Heart left ventricle (tissue), 16 donors: ENCODE measurements at regions not wholly inside any gene's neighbourhood (a gene's known extent, or its start where the extent isn't known, plus 50 kb on each side); places are given as distances from the start of the nearest gene placed in this dataset.

Experiments
- ATAC-seq, 4 donors: fragments of 200-7000 bp; cut with Tn5 transposase; one replicate each; pipeline ENCODE4 v1.9.1; 2020 to 2022; ENCODE audit warnings: moderate library complexity in 4 of 4, mild to moderate bottlenecking in 3 of 4, moderate number of reproducible peaks in 1 of 4
- DNase-seq, 5 donors: peaks; one replicate each; pipeline ENCODE4 v3.0.0-alpha.2; 2020
- H3K27ac ChIP-seq, 12 donors: fragments of 200-600 bp; sonication (generic) in 4 of 12; one replicate each; pipeline versions ENCODE4 v1.5.0 to v1.8.0; 2016 to 2022; ENCODE audit warnings: mild to moderate bottlenecking in 2 of 12
- H3K27me3 ChIP-seq, 9 donors: fragments of 200-600 bp; sonication (generic) in 2 of 9; one replicate each; pipeline versions ENCODE4 v1.5.1 to v1.8.0; 2016 to 2022; ENCODE audit warnings: mild to moderate bottlenecking in 3 of 9
- H3K36me3 ChIP-seq, 9 donors: fragments of 200-600 bp; sonication (generic) in 2 of 9; one replicate each; pipeline versions ENCODE4 v1.5.0 to v1.8.0; 2018 to 2022; ENCODE audit warnings: mild to moderate bottlenecking in 2 of 9
- H3K4me1 ChIP-seq, 12 donors: fragments of 200-600 bp; sonication (generic) in 4 of 12; one replicate each; pipeline versions ENCODE4 v1.5.0 to v1.8.0; 2016 to 2022; ENCODE audit warnings: mild to moderate bottlenecking in 3 of 12
- H3K4me3 ChIP-seq, 12 donors: fragments of 200-600 bp; sonication (generic) in 4 of 12; one replicate each; pipeline versions ENCODE4 v1.5.0 to v1.8.0; 2017 to 2022; ENCODE audit warnings: mild to moderate bottlenecking in 9 of 12, moderate library complexity in 4 of 12
- H3K9me3 ChIP-seq, 12 donors: fragments of 200-600 bp; sonication (generic) in 4 of 12; one replicate each; pipeline versions ENCODE4 v1.5.0 to v1.8.0; 2016 to 2022; ENCODE audit warnings: mild to moderate bottlenecking in 1 of 12
- POLR2A ChIP-seq, 2 donors: fragments of 450-650 bp; IDR thresholded peaks; one replicate each; pipeline ENCODE4 v1.6.1; 2017; ENCODE audit warnings: antibody characterized with exemption in 2 of 2, mild to moderate bottlenecking in 2 of 2, moderate library complexity in 2 of 2
- WGBS, 4 donors: extraction: QIAGEN DNeasy Blood & Tissue Kit in 2 of 4; methylation state at CpG; one replicate each; pipeline versions ENCODE4 v1.1.5 to v1.1.7; 2013 to 2018; 5-methylcytosine and 5-hydroxymethylcytosine counted together
- intact Hi-C, 10 donors: fragments of 100-400 bp; cut with DNase I; formaldehyde crosslinking; loops; one replicate each; pipeline versions ENCODE4 v1.11.1 to v1.14.2; 2022
- TF ChIP-seq, protein P1 (sequence below), 12 donors: fragments of 200-600 bp; sonication (generic) in 4 of 12; IDR thresholded peaks; one replicate each; pipeline versions ENCODE4 v1.5.0 to v1.8.0; 2018 to 2022; ENCODE audit warnings: antibody characterized with exemption in 12 of 12, mild to moderate bottlenecking in 5 of 12
- donor health status: ischemic (EF 13 %, LVEDD 7.1; RV severe dilation, severe dysfunction).
- donor health status: healthy with polysubstance abuse.
- donor health status: DM: no; HTN: yes; CAD: no.
- donor health status: DM: no; HTN: no; CAD: no.
- donor health status: ischemic (EF 25% LVEDD 6.9; RV normal size, moderate dysfunction).
- donor health status: ischemic (EF 25% LVEDD 5.7; RV mildly dilated, moderate dysfunction).
- donor health status: healthy.
- donor health status: DM: yes; HTN: yes; CAD: no.
- donor health status: ischemic (EF 35%, LVEDD 5.7; RV mildly dilated, moderate dysfunction).
- donor health status: nonischemic (EF 11% LVEDD 7.7; RV severe dilation, severe dysfunction).
- donor health status: DM: yes; HTN: yes; CAD: no.
- donor health status: PGD.
- donor health status: ischemic (EF 29% LVEDD 5.4; RV normal size, mild dysfunction).
- donor health status: nonischemic (EF 23%, LVEDD 6.1; RV moderate dilation, normal function).

DNA sequence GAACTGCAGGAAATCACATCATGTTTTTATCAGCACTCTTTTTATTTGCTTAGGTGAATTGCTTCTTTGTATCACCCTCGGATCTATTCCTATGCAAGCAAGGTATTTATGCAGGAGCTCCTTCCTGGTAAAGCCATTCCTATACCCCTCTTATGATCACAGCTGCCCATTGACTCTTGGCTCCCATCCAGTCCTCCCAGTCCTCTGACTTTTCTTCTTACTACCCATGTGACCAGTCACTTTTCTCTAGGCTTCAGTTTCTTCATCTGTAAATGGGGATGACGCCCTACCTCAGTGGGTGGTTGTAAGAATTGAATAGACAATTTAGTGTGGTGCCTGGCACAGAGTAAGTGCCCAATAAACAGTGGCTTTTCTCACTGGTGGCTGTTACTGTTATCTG is 144.9 kb downstream of the FHIP1A start:
- no peaks in the 10 kb centered on the region for H3K36me3 ChIP-seq
- TF ChIP-seq, protein P1, sequence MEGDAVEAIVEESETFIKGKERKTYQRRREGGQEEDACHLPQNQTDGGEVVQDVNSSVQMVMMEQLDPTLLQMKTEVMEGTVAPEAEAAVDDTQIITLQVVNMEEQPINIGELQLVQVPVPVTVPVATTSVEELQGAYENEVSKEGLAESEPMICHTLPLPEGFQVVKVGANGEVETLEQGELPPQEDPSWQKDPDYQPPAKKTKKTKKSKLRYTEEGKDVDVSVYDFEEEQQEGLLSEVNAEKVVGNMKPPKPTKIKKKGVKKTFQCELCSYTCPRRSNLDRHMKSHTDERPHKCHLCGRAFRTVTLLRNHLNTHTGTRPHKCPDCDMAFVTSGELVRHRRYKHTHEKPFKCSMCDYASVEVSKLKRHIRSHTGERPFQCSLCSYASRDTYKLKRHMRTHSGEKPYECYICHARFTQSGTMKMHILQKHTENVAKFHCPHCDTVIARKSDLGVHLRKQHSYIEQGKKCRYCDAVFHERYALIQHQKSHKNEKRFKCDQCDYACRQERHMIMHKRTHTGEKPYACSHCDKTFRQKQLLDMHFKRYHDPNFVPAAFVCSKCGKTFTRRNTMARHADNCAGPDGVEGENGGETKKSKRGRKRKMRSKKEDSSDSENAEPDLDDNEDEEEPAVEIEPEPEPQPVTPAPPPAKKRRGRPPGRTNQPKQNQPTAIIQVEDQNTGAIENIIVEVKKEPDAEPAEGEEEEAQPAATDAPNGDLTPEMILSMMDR (IDR thresholded peaks at IDR 0.05) = no peak
- no peak for TF ChIP-seq POLR2A (IDR thresholded peaks at IDR 0.05)
- ATAC-seq = no peak
- WGBS, 4 donors = 58 to 65% (median 60%) methylated on average over 2 of the region's 2 CpGs
- peaks cover 0 to 21% (median 3%) of the 10 kb centered on the region in 12 donors for H3K9me3 ChIP-seq
- DNase-seq = no peak
- no peak overlapping the region for H3K27ac ChIP-seq
- H3K4me3 ChIP-seq = no peak overlapping the region
- H3K4me1 ChIP-seq = no peaks in the 10 kb centered on the region
- intact Hi-C loops = no loop called here
- H3K27me3 ChIP-seq = no peaks in the 10 kb centered on the region

DNA sequence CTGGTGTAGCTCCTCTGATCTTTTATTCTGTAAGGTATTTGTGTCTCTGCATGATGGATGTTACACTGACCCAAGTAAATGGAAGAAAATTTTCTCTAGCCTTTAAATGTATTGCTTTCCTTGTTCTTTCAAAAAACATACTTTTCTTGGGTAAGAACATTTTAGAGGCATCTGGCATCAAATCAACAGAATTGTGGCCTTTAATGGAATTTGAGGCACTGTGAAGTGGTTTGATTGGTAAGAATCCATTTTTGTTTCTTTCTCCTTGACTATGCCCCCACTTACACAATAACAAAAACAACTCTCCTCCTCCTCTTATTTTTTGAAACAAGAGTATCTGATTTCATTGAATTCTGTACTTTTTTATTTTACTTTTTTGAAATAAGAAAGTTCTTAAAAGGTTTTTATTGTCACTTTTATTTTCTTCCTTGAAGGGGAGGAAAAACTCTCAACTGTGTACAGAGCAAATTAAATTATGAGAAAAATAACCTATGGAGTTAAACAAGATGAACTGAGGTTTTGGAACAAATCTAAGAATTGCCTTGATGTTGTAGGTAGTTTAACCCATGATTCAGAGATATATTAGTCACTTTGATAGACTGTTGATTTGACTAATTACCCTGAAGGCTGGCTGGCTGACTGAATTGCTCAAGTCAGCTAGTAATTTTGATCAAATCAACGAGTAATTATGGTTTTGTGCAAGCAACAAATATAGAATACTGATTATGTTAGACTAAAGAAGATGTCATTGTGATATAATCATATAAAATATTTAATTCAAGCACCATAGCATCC is 146.4 kb downstream of the FHIP1A start:
- TF ChIP-seq, protein P1 (IDR thresholded peaks at IDR 0.05) = no peak
- TF ChIP-seq POLR2A (IDR thresholded peaks at IDR 0.05) = no peak
- intact Hi-C loops = no loop called here

DNA sequence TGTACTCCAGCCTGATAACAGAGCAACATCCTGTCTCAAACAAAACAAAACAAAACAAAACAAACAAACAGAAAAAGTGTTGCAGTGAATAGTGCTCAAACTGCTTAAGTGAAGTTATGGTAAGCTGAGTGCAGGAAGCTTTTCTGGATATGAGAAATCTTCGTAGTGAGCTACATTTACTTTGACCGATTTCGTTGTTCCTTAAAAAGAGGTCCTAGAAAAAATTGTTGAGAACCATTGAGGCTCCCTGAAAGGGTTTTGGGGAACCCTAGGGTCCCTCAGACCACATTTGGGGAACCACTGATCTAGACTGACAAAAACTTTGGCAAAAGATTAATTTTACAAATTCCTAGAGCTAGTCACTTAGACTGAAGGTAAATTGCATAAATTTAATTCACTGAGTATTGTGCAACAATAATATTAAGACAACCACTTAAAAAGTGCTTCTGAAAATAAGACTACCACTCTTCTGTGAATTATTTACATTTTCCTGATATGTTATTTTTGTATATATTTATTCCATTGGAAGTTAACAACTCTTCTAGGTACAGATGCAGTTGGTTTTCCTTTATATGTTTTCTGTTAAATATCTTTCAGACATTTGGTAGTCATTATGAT is 149.6 kb downstream of the FHIP1A start:
- DNase-seq (no peak), ATAC-seq (no peak)
- intact Hi-C loops = no loop called here
- no peaks in the 10 kb centered on the region for H3K36me3 ChIP-seq
- no peaks in the 10 kb centered on the region for H3K4me1 ChIP-seq
- H3K27me3 ChIP-seq = no peaks in the 10 kb centered on the region
- no peak overlapping the region for H3K27ac ChIP-seq
- WGBS, 4 donors = 89 to 97% (median 92%) methylated on average over 3 of the region's 3 CpGs
- H3K4me3 ChIP-seq = no peak overlapping the region
- H3K9me3 ChIP-seq = no peaks in the 10 kb centered on the region
- TF ChIP-seq POLR2A (IDR thresholded peaks at IDR 0.05) = no peak
- TF ChIP-seq, protein P1 (IDR thresholded peaks at IDR 0.05) = no peak

More for the DNA sequence above, 146.4 kb downstream of the FHIP1A start:
- WGBS, 4 donors = 43 to 67% (median 61%) methylated on average over 1 of the region's 1 CpG
- H3K27me3 ChIP-seq = no peaks in the 10 kb centered on the region
- H3K4me3 ChIP-seq = no peak overlapping the region
- H3K36me3 ChIP-seq = no peaks in the 10 kb centered on the region
- H3K9me3 ChIP-seq = peaks cover 0 to 11% (median 0%) of the 10 kb centered on the region in 12 donors
- no peak for ATAC-seq
- no peak overlapping the region for H3K27ac ChIP-seq
- DNase-seq = no peak
- no peaks in the 10 kb centered on the region for H3K4me1 ChIP-seq

- no peak overlapping the region for H3K27ac ChIP-seq
- WGBS, 4 donors = 70 to 78% (median 75%) methylated on average over 2 of the region's 2 CpGs
- H3K36me3 ChIP-seq = no peaks in the 10 kb centered on the region
- no peak for ATAC-seq
- intact Hi-C loops = no loop called here
- H3K4me1 ChIP-seq = no peaks in the 10 kb centered on the region
- no peaks in the 10 kb centered on the region for H3K27me3 ChIP-seq
- no peaks in the 10 kb centered on the region for H3K9me3 ChIP-seq
- no peak overlapping the region for H3K4me3 ChIP-seq
- no peak for DNase-seq
- TF ChIP-seq, protein P1 (IDR thresholded peaks at IDR 0.05) = no peak
Measured at GRCh38 chr4:151559595-151559994, 150.6 kb downstream of the FHIP1A start.
